ENCODE measurements at regions not wholly inside any gene's neighbourhood (a gene's known extent, or its start where the extent isn't known, plus 50 kb on each side); places are given as distances from the start of the nearest gene placed in this dataset.

DNA sequence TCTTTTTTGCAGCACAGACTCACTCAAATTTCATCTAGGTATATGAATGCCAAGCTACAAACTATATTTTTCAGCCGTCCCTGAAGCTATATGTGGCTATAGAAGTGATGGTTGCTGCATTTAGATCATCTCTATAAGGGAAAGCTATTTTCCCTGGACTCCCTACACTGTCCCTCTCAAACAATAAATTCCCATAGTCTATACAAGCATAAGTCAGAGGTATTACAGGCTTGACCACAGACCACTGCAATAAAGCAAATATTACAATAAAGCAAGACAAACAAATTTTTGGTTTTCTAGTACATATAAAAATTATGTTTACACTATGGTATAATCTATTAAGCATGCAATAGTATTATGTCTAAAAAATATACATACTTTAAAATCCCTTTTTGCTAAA, 1015.5 kb upstream of the LRRN3 start:
- no peak for DNase-seq
- Histone ChIP-seq H3K4me2 (ENCODE audit: low read depth, low read length) (no peak overlapping the region), H3K79me2 (ENCODE audit: low read length) (no peaks in the 10 kb centered on the region), H3K9me3 (replicated peaks; ENCODE audit: insufficient read depth, low read length) (no peaks in the 10 kb centered on the region), H3K36me3 (replicated peaks; ENCODE audit: insufficient read depth, low read length) (no peaks in the 10 kb centered on the region), H3K9ac (ENCODE audit: low read length) (no peak overlapping the region), H3K4me1 (ENCODE audit: low read length) (no peaks in the 10 kb centered on the region), H3K4me3 (ENCODE audit: low read length) (no peak overlapping the region), H3K9me2 (replicated peaks; ENCODE audit: insufficient read depth, low read length) (no peaks in the 10 kb centered on the region), H3K27me3 (replicated peaks; ENCODE audit: insufficient read depth, low read length) (no peaks in the 10 kb centered on the region), H3K27ac (ENCODE audit: low read length) (no peak overlapping the region), H2AFZ (ENCODE audit: low read length) (no peak overlapping the region), H4K20me1 (ENCODE audit: insufficient read depth, low read length) (no peaks in the 10 kb centered on the region), H3F3A (ENCODE audit: insufficient read depth, low read length) (no peaks in the 10 kb centered on the region)
- TF ChIP-seq, protein P1, sequence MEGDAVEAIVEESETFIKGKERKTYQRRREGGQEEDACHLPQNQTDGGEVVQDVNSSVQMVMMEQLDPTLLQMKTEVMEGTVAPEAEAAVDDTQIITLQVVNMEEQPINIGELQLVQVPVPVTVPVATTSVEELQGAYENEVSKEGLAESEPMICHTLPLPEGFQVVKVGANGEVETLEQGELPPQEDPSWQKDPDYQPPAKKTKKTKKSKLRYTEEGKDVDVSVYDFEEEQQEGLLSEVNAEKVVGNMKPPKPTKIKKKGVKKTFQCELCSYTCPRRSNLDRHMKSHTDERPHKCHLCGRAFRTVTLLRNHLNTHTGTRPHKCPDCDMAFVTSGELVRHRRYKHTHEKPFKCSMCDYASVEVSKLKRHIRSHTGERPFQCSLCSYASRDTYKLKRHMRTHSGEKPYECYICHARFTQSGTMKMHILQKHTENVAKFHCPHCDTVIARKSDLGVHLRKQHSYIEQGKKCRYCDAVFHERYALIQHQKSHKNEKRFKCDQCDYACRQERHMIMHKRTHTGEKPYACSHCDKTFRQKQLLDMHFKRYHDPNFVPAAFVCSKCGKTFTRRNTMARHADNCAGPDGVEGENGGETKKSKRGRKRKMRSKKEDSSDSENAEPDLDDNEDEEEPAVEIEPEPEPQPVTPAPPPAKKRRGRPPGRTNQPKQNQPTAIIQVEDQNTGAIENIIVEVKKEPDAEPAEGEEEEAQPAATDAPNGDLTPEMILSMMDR (IDR thresholded peaks at IDR 0.05; ENCODE audit: low read length) = no peak
- TF ChIP-seq EZH2 (optimal IDR thresholded peaks at IDR 0.05; ENCODE audit: low read depth, low read length) (no peak), EZH2phosphoT487 (IDR thresholded peaks at IDR 0.05; ENCODE audit: low read length) (no peak)

DNA sequence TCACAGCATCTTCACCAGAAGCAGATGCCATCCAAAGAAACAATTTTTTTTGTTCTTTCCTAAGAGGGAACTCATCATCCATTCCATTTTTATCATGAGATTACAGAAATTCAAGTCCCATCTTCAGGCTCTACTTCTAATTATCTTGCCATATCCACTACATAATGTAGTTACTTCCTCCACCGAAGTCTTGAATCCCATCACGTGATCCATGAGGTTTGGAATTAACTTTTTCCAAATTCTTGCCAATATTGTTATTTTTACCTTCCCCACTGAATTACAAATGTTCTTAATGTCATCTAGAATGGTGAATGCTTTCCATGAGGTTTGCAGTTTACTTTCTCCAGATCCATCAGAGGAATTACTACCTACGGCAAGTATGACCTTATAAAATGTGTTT, 1014.7 kb upstream of the LRRN3 start:
- no peak overlapping the region for H3K4me2 ChIP-seq (ENCODE audit: low read depth, low read length)
- no peaks in the 10 kb centered on the region for H3K9me3 ChIP-seq (replicated peaks; ENCODE audit: insufficient read depth, low read length)
- H4K20me1 ChIP-seq (ENCODE audit: insufficient read depth, low read length) = no peaks in the 10 kb centered on the region
- no peaks in the 10 kb centered on the region for H3K79me2 ChIP-seq (ENCODE audit: low read length)
- no peaks in the 10 kb centered on the region for H3K9me2 ChIP-seq (replicated peaks; ENCODE audit: insufficient read depth, low read length)
- H3F3A ChIP-seq (ENCODE audit: insufficient read depth, low read length) = no peaks in the 10 kb centered on the region
- TF ChIP-seq EZH2 (optimal IDR thresholded peaks at IDR 0.05; ENCODE audit: low read depth, low read length) (no peak), EZH2phosphoT487 (IDR thresholded peaks at IDR 0.05; ENCODE audit: low read length) (no peak)
- TF ChIP-seq, protein P1 (IDR thresholded peaks at IDR 0.05; ENCODE audit: low read length) = no peak
- H3K4me1 ChIP-seq (ENCODE audit: low read length) = no peaks in the 10 kb centered on the region
- H3K4me3 ChIP-seq (ENCODE audit: low read length) = no peak overlapping the region
- no peak overlapping the region for H3K9ac ChIP-seq (ENCODE audit: low read length)
- no peak overlapping the region for H3K27ac ChIP-seq (ENCODE audit: low read length)
- DNase-seq = no peak
- no peak overlapping the region for H2AFZ ChIP-seq (ENCODE audit: low read length)
- no peaks in the 10 kb centered on the region for H3K36me3 ChIP-seq (replicated peaks; ENCODE audit: insufficient read depth, low read length)
- no peaks in the 10 kb centered on the region for H3K27me3 ChIP-seq (replicated peaks; ENCODE audit: insufficient read depth, low read length)

GRCh38 chr7:110084181-110084807, 1006.6 kb upstream of the LRRN3 start:
- no peak overlapping the region for H3K4me3 ChIP-seq (ENCODE audit: low read length)
- DNase-seq = no peak
- no peak overlapping the region for H3K27ac ChIP-seq (ENCODE audit: low read length)
- H3K9me3 ChIP-seq (replicated peaks; ENCODE audit: insufficient read depth, low read length) = no peaks in the 10 kb centered on the region
- H3F3A ChIP-seq (ENCODE audit: insufficient read depth, low read length) = no peaks in the 10 kb centered on the region
- no peaks in the 10 kb centered on the region for H3K4me1 ChIP-seq (ENCODE audit: low read length)
- H3K36me3 ChIP-seq (replicated peaks; ENCODE audit: insufficient read depth, low read length) = no peaks in the 10 kb centered on the region
- H3K27me3 ChIP-seq (replicated peaks; ENCODE audit: insufficient read depth, low read length) = no peaks in the 10 kb centered on the region
- H3K79me2 ChIP-seq (ENCODE audit: low read length) = no peaks in the 10 kb centered on the region
- H2AFZ ChIP-seq (ENCODE audit: low read length) = no peak overlapping the region
- TF ChIP-seq EZH2phosphoT487 (IDR thresholded peaks at IDR 0.05; ENCODE audit: low read length) (no peak), EZH2 (optimal IDR thresholded peaks at IDR 0.05; ENCODE audit: low read depth, low read length) (no peak)
- TF ChIP-seq, protein P1 (IDR thresholded peaks at IDR 0.05; ENCODE audit: low read length) = no peak
- no peak overlapping the region for H3K4me2 ChIP-seq (ENCODE audit: low read depth, low read length)
- H3K9ac ChIP-seq (ENCODE audit: low read length) = no peak overlapping the region
- H4K20me1 ChIP-seq (ENCODE audit: insufficient read depth, low read length) = no peaks in the 10 kb centered on the region
- H3K9me2 ChIP-seq (replicated peaks; ENCODE audit: insufficient read depth, low read length) = no peaks in the 10 kb centered on the region

All from MM.1S (cell line).